SK-N-SH treated with all-trans-retinoic acid at 6 μM for 48 hours (cell line): ENCODE measurements at regions not wholly inside any gene's neighbourhood (a gene's known extent, or its start where the extent isn't known, plus 50 kb on each side); places are given as distances from the start of the nearest gene placed in this dataset.

ENCODE experiments used
- ARNTL ChIP-seq: fragments of 450-650 bp; formaldehyde crosslinking; IDR thresholded peaks from 2 replicates; pipeline ENCODE4 v1.5.0; 2020; ENCODE audit warnings: low read depth, mild to moderate bottlenecking, moderate library complexity, borderline replicate concordance
- BACH2 ChIP-seq: fragments of 250-450 bp; sonication (Bioruptor Pico); IDR thresholded peaks from 2 replicates; pipeline ENCODE4 v1.9.0; 2021; ENCODE audit warnings: mild to moderate bottlenecking, borderline replicate concordance
- CSRNP3 ChIP-seq: fragments of 250-450 bp; sonication (Bioruptor Pico); IDR thresholded peaks from 2 replicates; pipeline ENCODE4 v1.5.1; 2021; ENCODE audit warnings: mild to moderate bottlenecking, moderate library complexity
- OSR1 ChIP-seq: fragments of 250-450 bp; sonication (Bioruptor Pico); IDR thresholded peaks from 2 replicates; pipeline ENCODE4 v1.8.0; 2022; ENCODE audit warnings: moderate library complexity, mild to moderate bottlenecking, inconsistent platforms
- PATZ1 ChIP-seq: fragments of 250-450 bp; sonication (Bioruptor Pico); IDR thresholded peaks from 2 replicates; pipeline ENCODE4 v1.8.0; 2020; ENCODE audit warnings: mild to moderate bottlenecking, moderate library complexity, borderline replicate concordance
- RARB ChIP-seq: fragments of 250-450 bp; sonication (Bioruptor Pico); IDR thresholded peaks from 2 replicates; pipeline ENCODE4 v1.8.0; 2021; ENCODE audit warnings: mild to moderate bottlenecking, moderate library complexity
- SNAI2 ChIP-seq: fragments of 250-450 bp; sonication (Bioruptor Pico); IDR thresholded peaks from 2 replicates; pipeline ENCODE4 v1.5.0; 2020; ENCODE audit warnings: mild to moderate bottlenecking, moderate library complexity
- TCF4 ChIP-seq: fragments of 250-450 bp; sonication (Bioruptor Pico); IDR thresholded peaks from 2 replicates; pipeline ENCODE4 v1.8.0; 2021; ENCODE audit warnings: mild to moderate bottlenecking, moderate library complexity, borderline replicate concordance
- ZFP3 ChIP-seq: fragments of 250-450 bp; sonication (Bioruptor Pico); IDR thresholded peaks from 2 replicates; pipeline ENCODE4 v1.5.0; 2020; ENCODE audit warnings: mild to moderate bottlenecking, moderate library complexity
- ZFP30 ChIP-seq: fragments of 450-650 bp; formaldehyde crosslinking; IDR thresholded peaks from 2 replicates; pipeline ENCODE4 v1.5.0; 2022; ENCODE audit warnings: mild to moderate bottlenecking, moderate library complexity
- ZNF70 ChIP-seq: fragments of 450-650 bp; formaldehyde crosslinking; IDR thresholded peaks from 2 replicates; pipeline ENCODE4 v1.5.0; 2020; ENCODE audit warnings: mild to moderate bottlenecking, moderate library complexity

GRCh38 chr1:100629391-100629790 is 90.2 kb upstream of the VCAM1 start:
- TF ChIP-seq ZFP3 (CRISPR knock-in tag) (no peak), TCF4 (CRISPR knock-in tag) (no peak), ARNTL (CRISPR knock-in tag) (no peak), ZNF70 (CRISPR knock-in tag) (no peak), BACH2 (CRISPR knock-in tag) (no peak), SNAI2 (CRISPR knock-in tag) (no peak), OSR1 (no peak), CSRNP3 (CRISPR knock-in tag) (no peak), ZFP30 (no peak), RARB (no peak), PATZ1 (CRISPR knock-in tag) (no peak)
